MM.1S (cell line): ENCODE measurements at regions not wholly inside any gene's neighbourhood (a gene's known extent, or its start where the extent isn't known, plus 50 kb on each side); places are given as distances from the start of the nearest gene placed in this dataset.

Experiments used
- CTCF ChIP-seq: fragments of 300-600 bp; sonication (generic); IDR thresholded peaks from 2 replicates; pipeline ENCODE4 v1.5.1; 2016; ENCODE audit warnings: antibody characterized with exemption, low read length, mixed read lengths
- EZH2 ChIP-seq: fragments of 300-600 bp; sonication (generic); optimal IDR thresholded peaks from 2 replicates; pipeline ENCODE3; 2017; ENCODE audit warnings: low read depth, mild to moderate bottlenecking, antibody characterized with exemption, low read length, mixed read lengths
- EZH2phosphoT487 ChIP-seq: fragments of 300-600 bp; sonication (generic); IDR thresholded peaks from 2 replicates; pipeline ENCODE4 v1.6.1; 2018; ENCODE audit warnings: antibody characterized with exemption, low read length

GRCh38 chr13:88294368-88294767, 623.2 kb downstream of the SLITRK5 start:
- TF ChIP-seq CTCF: no peak
- no peak for TF ChIP-seq EZH2
- no peak for TF ChIP-seq EZH2phosphoT487
